Urinary bladder (tissue), 3 donors: ENCODE measurements at regions not wholly inside any gene's neighbourhood (a gene's known extent, or its start where the extent isn't known, plus 50 kb on each side); places are given as distances from the start of the nearest gene placed in this dataset.
"Not testable (repeated sequence)": the region's sequence is repeated elsewhere in the genome, so short reads cannot be mapped to it uniquely, and the experiment has no call there.

Source experiments
- DNase-seq: peaks from one replicate; pipeline ENCODE4 v3.0.0-alpha.2; 2015; ENCODE audit errors: extremely low spot score
- H3K27ac ChIP-seq: one replicate; pipeline ENCODE4 v1.5.1; 2013; ENCODE audit warnings: low read depth, mild to moderate bottlenecking, moderate library complexity
- H3K36me3 ChIP-seq: one replicate; pipeline ENCODE4 v1.6.1; 2013; ENCODE audit warnings: mild to moderate bottlenecking, moderate library complexity; ENCODE audit not compliant: insufficient read depth
- H3K4me1 ChIP-seq: one replicate; pipeline ENCODE4 v1.6.1; 2013; ENCODE audit warnings: mild to moderate bottlenecking, moderate library complexity; ENCODE audit not compliant: insufficient read depth
- H3K4me3 ChIP-seq: one replicate; pipeline ENCODE4 v1.5.1; 2013; ENCODE audit warnings: low read depth, low read length
- WGBS: extraction: QIAGEN DNeasy Blood & Tissue Kit; methylation state at CpG from one replicate; pipeline ENCODE4 v1.1.7; 2013; 5-methylcytosine and 5-hydroxymethylcytosine counted together
- donor health status: healthy with polysubstance abuse.
- donor health status: healthy.

DNA sequence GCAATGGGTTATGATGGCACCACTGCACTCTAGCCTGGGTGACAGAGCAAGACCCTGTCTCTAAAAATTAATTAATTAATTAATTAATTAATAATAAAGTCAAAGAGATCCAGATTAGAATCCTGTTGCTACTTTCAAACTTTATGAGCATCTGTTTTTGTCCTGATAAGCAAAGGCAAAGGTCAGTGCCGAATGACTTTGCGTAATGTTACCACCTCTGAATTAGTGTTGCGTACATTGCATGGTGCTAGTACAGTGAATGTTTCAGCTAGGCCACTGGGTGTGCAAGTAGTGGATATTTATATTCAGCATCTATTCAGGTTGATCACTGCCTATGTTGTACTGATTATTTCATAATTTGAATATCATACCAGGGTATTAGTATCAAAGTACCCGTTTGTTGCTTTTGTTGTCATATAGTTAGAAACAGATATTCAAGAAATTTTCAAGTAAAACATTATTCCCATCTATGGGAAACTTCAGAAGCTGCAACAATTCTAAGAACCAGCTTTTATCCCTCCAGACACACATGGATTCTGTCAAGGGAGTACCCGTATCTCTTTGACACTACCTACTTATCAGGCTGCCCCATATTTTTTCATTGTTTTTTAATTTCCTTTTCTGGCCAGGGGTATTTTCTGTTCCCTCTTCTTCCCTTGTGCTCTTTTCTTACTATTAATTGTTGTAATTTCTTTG, 127.1 kb upstream of the GRM7 start:
- no peak overlapping the region for H3K4me3 ChIP-seq
- WGBS: 83% methylated on average over 5 of the region's 5 CpGs
- no peak overlapping the region for H3K27ac ChIP-seq
- no peak for DNase-seq
- H3K36me3 ChIP-seq: no peaks in the 10 kb centered on the region
- no peaks in the 10 kb centered on the region for H3K4me1 ChIP-seq

GRCh38 chr3:6734395-6734746, 126.5 kb upstream of the GRM7 start:
- Histone ChIP-seq H3K4me3 (no peak overlapping the region), H3K27ac (no peak overlapping the region), H3K36me3 (no peaks in the 10 kb centered on the region), H3K4me1 (no peaks in the 10 kb centered on the region)
- DNase-seq: no peak
- WGBS: 81% methylated on average over 5 of the region's 5 CpGs

DNA sequence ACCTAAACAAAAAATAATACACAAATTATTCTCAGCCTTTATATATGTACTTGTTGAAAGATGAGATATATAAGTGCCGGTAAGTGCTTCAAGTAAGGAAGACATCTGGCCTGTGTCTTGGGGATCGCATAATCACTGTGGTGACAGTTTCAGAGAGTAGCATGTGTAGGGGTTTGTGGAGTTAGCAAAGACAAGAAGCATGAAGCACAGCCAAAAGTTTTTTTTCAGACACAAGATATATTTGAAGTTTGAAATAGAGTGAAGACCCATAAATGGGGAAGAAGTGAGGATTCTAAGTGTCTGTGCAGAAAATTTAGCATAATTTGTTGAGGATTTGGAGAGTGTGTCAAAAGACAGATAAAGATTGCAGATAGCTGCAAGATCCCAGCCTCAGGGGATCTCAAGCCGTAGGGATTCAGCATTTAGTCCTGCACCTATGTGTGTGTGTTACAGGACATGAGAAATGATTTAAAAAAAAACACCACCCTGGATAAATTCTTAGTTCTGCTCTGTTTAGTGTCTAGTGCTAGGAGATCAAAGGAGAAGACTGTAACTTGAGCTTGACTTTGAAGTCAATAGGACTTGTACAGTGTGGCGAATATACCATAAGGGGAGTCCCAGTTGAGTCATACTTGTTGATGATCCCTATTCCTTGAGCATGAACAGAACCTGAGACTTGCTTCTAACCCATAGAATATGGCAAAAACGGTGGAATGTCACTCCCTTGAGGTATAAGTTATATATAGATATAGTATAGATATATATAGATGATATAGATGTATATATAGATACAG, 123.9 kb upstream of the GRM7 start:
- Histone ChIP-seq H3K27ac (no peak overlapping the region), H3K36me3 (no peaks in the 10 kb centered on the region), H3K4me1 (no peaks in the 10 kb centered on the region), H3K4me3 (no peak overlapping the region)
- DNase-seq: no peak
- 51% methylated on average over 5 of the region's 5 CpGs for WGBS

DNA sequence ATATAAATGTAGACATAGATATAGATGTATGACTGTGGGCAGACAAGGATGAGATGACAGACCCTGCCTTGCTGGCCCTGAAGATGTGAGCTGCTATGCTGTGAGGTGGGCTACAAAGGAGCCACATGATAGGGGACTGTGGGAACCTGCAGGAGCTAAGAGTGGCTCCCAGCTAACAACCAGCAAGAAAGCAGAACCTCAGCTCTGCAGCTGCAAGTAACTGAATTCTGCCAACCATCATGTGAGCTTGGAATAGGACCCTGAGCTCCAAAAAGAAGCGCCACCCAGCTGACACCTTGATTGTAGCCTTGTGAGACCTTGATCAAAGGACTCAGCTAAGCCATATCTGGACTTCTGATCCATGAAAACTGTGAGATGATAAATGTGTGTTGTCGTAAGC, 123.3 kb upstream of the GRM7 start:
- H3K27ac ChIP-seq: no peak overlapping the region
- no peaks in the 10 kb centered on the region for H3K36me3 ChIP-seq
- H3K4me3 ChIP-seq: no peak overlapping the region
- WGBS: 93% methylated on average over 2 of the region's 2 CpGs
- DNase-seq: no peak
- H3K4me1 ChIP-seq: no peaks in the 10 kb centered on the region

GRCh38 chr3:6739288-6739687, 121.6 kb upstream of the GRM7 start:
- Histone ChIP-seq H3K4me1 (no peaks in the 10 kb centered on the region), H3K36me3 (no peaks in the 10 kb centered on the region), H3K4me3 (no peak overlapping the region), H3K27ac (no peak overlapping the region)
- no peak for DNase-seq
- 55% methylated on average over 3 of the region's 3 CpGs for WGBS

GRCh38 chr3:6743067-6743720, 117.7 kb upstream of the GRM7 start:
- Histone ChIP-seq H3K4me1 (no peaks in the 10 kb centered on the region), H3K4me3 (no peak overlapping the region), H3K27ac (no peak overlapping the region), H3K36me3 (no peaks in the 10 kb centered on the region)
- no peak for DNase-seq
- 89% methylated on average over 7 of the region's 7 CpGs for WGBS

DNA sequence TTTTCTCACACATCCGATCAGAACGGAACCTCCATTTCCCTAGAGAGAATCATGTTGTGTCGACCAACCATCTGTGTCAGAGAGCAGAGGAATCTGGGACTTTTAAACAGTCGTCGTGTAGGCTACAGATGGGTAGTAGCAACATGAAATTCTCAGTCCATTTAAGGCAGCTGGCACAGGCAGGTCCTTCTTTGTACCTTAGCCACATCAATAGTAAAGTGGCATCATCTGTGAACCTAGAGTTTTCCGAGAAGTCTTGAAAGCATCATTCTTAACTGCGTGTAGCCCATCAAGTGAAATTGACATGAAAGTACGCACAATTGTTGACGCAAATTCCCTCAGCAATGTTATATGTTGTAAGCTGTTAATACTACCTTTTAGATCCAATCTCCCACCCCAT, 114.5 kb upstream of the GRM7 start:
- Histone ChIP-seq H3K36me3 (no peaks in the 10 kb centered on the region), H3K27ac (no peak overlapping the region), H3K4me3 (no peak overlapping the region), H3K4me1 (no peaks in the 10 kb centered on the region)
- no peak for DNase-seq
- WGBS: 93% methylated on average over 9 of the region's 9 CpGs

GRCh38 chr3:6747017-6747416, 113.9 kb upstream of the GRM7 start:
- no peak overlapping the region for H3K4me3 ChIP-seq
- H3K27ac ChIP-seq: no peak overlapping the region
- H3K4me1 ChIP-seq: no peaks in the 10 kb centered on the region
- no peak for DNase-seq
- H3K36me3 ChIP-seq: no peaks in the 10 kb centered on the region
- WGBS: 82% methylated on average over 4 of the region's 4 CpGs

DNA sequence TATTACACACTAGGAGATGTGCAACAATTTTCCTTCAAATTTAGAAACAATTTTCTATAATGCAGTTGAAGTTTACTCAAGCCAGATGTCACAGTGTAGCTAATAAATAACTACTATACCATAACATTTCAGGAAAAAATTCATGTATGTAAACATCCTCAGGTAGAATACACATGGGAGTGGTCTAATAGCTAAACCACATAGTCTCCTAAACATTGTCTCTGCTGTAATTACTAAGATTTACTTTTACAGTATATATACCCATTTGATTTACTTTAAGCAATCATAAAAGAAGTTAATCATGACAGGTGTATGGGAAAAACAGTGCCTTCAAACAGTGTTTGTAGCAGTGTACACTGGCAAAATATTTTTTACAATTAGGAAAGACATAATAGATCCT, 110.1 kb upstream of the GRM7 start:
- no peaks in the 10 kb centered on the region for H3K4me1 ChIP-seq

GRCh38 chr3:6753536-6753935, 107.4 kb upstream of the GRM7 start:
- Histone ChIP-seq H3K4me3 (no peak overlapping the region), H3K4me1 (no peaks in the 10 kb centered on the region), H3K36me3 (no peaks in the 10 kb centered on the region), H3K27ac (no peak overlapping the region)
- DNase-seq: no peak
- 88% methylated on average over 2 of the region's 2 CpGs for WGBS

More for the DNA sequence above, 110.1 kb upstream of the GRM7 start:
- H3K4me3 ChIP-seq: no peak overlapping the region
- no peak for DNase-seq
- H3K36me3 ChIP-seq: no peaks in the 10 kb centered on the region
- no peak overlapping the region for H3K27ac ChIP-seq

- DNase-seq, H3K36me3 ChIP-seq, H3K27ac ChIP-seq, H3K4me1 ChIP-seq, H3K4me3 ChIP-seq: not testable (repeated sequence)
- WGBS: 91% methylated on average over 28 of the region's 32 CpGs
These were observed 91.2 kb upstream of the GRM7 start for GRCh38 chr3:6769532-6770396.

GRCh38 chr3:6770397-6770690, 90.6 kb upstream of the GRM7 start:
- Histone ChIP-seq H3K27ac (no peak overlapping the region), H3K4me1 (no peaks in the 10 kb centered on the region), H3K36me3 (no peaks in the 10 kb centered on the region), H3K4me3 (no peak overlapping the region)
- DNase-seq: no peak

- Histone ChIP-seq H3K27ac (no peak overlapping the region), H3K4me3 (no peak overlapping the region), H3K4me1 (no peaks in the 10 kb centered on the region), H3K36me3 (no peaks in the 10 kb centered on the region)
- 82% methylated on average over 5 of the region's 5 CpGs for WGBS
- no peak for DNase-seq
These were observed 89.7 kb upstream of the GRM7 start for GRCh38 chr3:6771171-6771570.
